Liver (tissue), 3 donors: ENCODE measurements at regions not wholly inside any gene's neighbourhood (a gene's known extent, or its start where the extent isn't known, plus 50 kb on each side); places are given as distances from the start of the nearest gene placed in this dataset.

ENCODE experiments used
- ATF3 ChIP-seq: IDR thresholded peaks from 2 replicates; pipeline ENCODE4 v1.6.1; 2016; ENCODE audit warnings: antibody characterized with exemption
- CTCF ChIP-seq: fragments of 150-350 bp; IDR thresholded peaks from 2 replicates; pipeline ENCODE4 v1.5.1; 2017; ENCODE audit warnings: improper control_type of control experiment, low read depth, low read length; ENCODE audit not compliant: missing input control
- donor health status: healthy.
- donor health status: healthy.

GRCh38 chr2:146229508-146230155, 1615.2 kb upstream of the ACVR2A start:
- no peak for TF ChIP-seq CTCF
- no peak for TF ChIP-seq ATF3
